Esophagus muscularis mucosa (tissue), 3 donors: ENCODE measurements at regions not wholly inside any gene's neighbourhood (a gene's known extent, or its start where the extent isn't known, plus 50 kb on each side); places are given as distances from the start of the nearest gene placed in this dataset.

Experiments
- CTCF ChIP-seq, 3 experiments: fragments of 200-600 bp in 2 of 3; fragments of 450-650 bp in 1 of 3; sonication (generic) in 2 of 3; IDR thresholded peaks; one replicate each; pipeline ENCODE4 v1.5.1; 2017 to 2019; ENCODE audit warnings: antibody characterized with exemption in 3 of 3, mild to moderate bottlenecking in 2 of 3, moderate library complexity in 1 of 3
- POLR2A ChIP-seq: fragments of 450-650 bp; IDR thresholded peaks from one replicate; pipeline ENCODE4 v1.6.1; 2017; ENCODE audit warnings: antibody characterized with exemption, moderate library complexity, mild to moderate bottlenecking, low read depth
- POLR2AphosphoS5 ChIP-seq, 2 donors: sonication (generic); formaldehyde crosslinking; IDR thresholded peaks; one replicate each; pipeline ENCODE4 v1.6.1; 2017; ENCODE audit warnings: antibody characterized with exemption in 2 of 2

- no peak for TF ChIP-seq CTCF (IDR thresholded peaks at IDR 0.05)
- no peak for TF ChIP-seq POLR2A
- no peak for TF ChIP-seq POLR2AphosphoS5 (IDR thresholded peaks at IDR 0.05)
Measured at GRCh38 chr18:2274613-2275012, 296.7 kb downstream of the METTL4 start.
